HuH-7 (cell line): ENCODE measurements at regions not wholly inside any gene's neighbourhood (a gene's known extent, or its start where the extent isn't known, plus 50 kb on each side); places are given as distances from the start of the nearest gene placed in this dataset.

Experiments
- DNase-seq: peaks from one replicate; pipeline ENCODE4 v3.0.0; 2011; ENCODE audit warnings: low spot score

GRCh38 chr7:42858570-42858969, 53.3 kb downstream of the C7orf25 start:
- no peak for DNase-seq

DNA sequence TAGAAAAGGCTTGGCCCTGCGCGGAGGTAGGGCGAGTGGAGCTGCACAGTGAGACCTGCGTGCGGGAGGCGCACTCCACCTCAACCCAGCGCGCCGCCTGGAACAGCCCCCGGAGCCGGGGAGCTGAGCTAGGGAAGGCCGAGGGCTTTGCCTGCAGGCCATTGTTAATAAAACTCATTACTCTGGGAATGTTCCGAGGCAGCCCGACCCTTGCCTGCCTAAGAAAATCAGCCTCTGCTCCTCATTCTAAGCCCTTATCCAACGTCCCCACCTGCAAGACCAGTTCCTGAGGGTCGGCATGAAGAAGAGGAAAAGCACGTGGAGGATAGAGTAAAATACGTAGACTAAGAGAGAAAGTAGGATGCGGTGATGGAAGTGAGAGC, 55.3 kb downstream of the C7orf25 start:
- no peak for DNase-seq

GRCh38 chr7:42854571-42855118, 57.2 kb downstream of the C7orf25 start:
- no peak for DNase-seq

DNA sequence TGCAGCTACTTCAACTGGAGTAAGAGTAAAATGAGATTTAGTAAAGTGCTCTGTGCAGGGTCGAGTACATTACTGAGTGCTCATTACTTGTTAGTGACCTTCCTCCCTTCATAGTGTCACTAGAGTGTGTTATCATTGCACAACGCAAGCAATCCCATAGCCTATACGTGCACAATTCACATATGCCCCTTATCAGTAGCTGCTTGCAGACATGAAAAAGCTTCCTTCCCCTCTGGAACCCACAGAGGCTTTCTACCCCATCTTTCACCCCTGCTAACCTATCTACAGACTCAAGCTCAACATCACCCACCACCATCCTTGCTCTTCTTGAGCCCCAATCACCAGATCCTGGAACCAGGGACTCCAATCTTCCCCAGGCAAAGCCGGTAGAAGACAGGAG, 59.3 kb downstream of the C7orf25 start:
- no peak for DNase-seq

- DNase-seq = peak; percentile 54
These were observed 68.6 kb downstream of the C7orf25 start for GRCh38 chr7:42843205-42843800.

DNA sequence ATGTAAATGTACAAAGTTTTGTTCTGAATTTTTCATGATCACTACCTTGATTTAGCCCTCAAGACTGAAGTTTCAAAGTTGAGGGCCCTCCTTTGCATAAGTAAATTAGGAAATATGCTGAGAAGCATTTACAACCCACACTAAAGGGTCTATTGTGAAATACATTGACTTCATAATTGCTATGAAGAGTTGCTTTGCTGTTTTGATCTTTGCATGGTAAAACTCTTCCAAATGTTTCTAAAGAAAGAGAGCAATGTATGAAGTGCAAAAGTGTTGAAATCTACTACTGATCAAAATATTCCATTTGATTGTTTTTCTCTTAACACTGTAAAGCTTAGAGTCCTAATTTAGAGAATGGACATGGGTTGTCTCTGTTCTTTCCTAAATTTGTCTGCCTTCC, 77.2 kb downstream of the C7orf25 start:
- no peak for DNase-seq

- DNase-seq = no peak
These were observed 78.5 kb downstream of the C7orf25 start for GRCh38 chr7:42833411-42833810.

DNA sequence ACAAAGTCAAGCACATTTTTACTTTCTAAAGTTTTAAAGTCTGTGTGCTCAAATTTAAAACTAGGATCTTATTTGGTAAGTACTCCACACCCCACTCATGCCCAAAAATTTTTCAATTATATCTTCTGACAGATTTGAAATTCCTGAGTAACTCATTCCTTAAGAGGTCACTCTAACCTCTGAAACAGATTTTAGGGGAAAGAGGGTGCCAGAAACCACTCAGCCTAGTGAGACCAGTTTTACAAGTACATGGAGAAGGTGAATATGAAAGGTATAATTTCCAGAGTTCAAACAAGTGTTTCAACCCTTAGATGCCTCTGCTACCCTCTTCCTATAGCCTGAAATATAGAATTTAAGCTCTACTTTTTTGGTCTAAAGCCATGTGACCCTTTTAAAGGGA, 79.2 kb downstream of the C7orf25 start:
- DNase-seq = no peak

GRCh38 chr7:42831718-42832522, 80.0 kb downstream of the C7orf25 start:
- no peak for DNase-seq

DNA sequence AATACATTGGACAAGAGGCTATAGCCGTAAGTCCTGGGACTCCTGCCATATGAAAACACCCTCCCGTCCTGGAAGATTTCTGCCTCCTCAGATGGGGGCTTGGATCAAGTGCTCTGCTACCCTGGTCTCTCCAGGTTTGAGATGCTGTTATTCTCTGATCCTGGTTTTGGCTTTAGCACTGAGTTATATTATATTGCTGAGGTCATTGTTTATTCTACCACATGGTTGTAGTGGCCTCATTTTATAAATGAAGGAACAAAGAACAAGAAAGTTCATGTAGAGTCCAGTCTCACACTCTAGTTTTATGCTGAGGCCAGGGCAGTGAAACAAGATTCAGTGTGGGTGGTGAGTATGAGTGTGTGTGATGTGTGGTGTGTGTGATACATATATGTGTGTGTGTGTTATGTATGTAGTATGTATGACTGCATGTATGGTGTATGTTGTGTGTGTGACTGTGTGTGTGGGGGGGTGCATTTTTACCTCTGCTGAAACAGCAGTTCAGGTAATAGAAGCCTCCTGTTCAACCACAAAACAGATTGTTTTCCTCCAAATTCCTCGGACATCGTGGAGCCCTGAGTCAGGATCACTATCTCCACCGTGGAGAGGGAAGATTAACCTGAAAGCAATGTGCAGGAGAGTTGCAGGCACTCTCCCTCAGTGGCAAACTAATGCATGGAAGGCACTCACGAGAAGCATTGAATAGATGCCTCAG, 80.7 kb downstream of the C7orf25 start:
- no peak for DNase-seq

DNA sequence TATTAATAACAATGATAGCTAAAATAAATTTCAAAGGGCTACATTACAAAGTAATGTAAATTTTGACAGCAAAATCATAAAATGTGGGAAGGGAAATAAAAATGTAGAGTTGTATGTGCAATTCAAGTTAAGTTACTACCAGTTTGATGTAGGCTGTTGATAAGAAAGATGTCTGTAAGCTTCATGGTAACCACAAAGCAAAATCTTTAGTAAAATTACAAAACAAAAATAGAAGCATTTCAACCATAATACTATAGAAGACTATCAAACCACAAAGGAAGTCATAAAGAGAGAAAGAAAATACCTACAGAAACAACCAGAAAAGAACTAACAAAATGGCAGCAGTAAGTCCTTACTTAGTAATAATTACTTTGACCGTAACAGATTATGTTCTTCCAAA, 99.1 kb downstream of the C7orf25 start:
- no peak for DNase-seq

- no peak for DNase-seq
These were observed 106.3 kb downstream of the C7orf25 start for GRCh38 chr7:42805601-42806000.

DNA sequence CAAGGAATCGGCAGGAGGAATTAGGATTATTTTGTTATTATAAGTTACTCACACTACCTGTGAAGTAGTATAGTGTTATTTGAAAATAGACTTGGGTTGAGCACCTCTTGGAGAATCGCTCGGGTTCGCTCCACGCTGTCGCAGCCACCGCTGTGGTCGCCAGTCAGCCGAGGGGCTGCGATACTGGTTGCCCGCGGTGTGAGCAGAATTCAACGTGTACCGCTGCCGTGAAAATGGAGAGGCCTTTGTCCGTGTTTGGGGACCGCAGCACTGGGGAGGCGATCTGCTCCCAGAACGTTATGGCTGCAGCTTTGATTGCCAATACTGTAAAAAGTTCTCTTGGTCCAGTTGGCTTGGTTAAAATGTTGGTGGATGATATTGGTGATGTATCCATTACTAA, 117.2 kb downstream of the C7orf25 start:
- DNase-seq = no peak

DNA sequence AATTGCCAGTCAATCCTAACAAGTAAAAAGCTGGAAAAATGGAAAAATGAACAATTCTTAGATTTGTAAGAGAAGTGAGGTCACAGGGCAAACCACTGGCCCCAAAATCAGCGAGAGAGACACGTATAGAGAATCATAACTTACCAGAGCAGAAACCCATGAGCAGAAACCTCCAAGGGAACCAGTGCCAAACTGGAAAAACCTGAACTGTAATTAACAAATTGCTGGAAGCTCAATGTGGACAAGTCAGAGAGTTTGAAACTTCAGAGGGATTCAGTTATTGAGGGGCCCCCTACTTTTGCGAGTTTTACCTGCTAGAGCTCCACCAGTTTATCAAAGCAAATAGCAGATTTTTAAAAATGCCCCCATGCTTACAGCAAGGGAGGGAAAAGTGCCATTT, 119.0 kb downstream of the C7orf25 start:
- no peak for DNase-seq

DNA sequence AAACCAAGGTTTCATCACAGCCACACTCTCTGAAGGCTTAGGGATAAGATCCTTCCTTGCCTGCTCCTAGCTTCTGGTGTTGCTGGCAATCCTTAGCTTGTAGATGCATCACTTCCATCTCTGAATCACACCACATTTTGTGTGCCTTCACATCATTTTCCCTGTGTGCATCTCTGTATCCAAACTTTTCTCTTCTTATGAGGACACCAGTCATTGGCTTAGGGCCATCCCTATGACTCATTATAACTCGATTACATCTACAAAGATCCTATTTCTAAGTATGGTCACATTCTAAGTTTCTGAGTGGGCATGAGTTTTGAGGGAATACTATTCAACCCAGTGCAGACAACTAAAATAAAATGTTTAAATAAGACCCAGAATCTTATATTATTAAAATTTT, 121.7 kb downstream of the C7orf25 start:
- DNase-seq = no peak

GRCh38 chr7:42774436-42774835, 137.4 kb downstream of the C7orf25 start:
- DNase-seq = no peak

GRCh38 chr7:42770114-42770513, 141.8 kb downstream of the C7orf25 start:
- DNase-seq = no peak

DNA sequence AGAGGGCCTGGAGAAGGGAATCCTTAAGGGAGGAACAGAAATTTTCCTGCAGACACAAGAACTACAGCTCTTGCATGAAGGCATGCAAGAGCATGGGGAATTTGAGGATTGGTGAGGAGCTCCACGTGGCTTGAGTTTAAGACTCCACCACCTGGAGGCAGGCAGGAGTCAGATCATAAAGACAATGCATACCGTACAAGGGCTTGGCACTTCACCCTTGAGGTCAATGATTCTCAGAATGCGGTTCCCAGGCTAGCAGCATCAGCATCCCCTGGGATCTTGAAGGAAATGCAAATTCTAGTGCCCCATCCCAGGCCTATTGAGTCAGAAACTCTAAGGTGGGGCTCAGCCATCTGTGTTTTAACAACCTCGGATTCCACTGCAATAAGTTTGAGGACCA, 143.8 kb downstream of the C7orf25 start:
- DNase-seq = no peak

DNA sequence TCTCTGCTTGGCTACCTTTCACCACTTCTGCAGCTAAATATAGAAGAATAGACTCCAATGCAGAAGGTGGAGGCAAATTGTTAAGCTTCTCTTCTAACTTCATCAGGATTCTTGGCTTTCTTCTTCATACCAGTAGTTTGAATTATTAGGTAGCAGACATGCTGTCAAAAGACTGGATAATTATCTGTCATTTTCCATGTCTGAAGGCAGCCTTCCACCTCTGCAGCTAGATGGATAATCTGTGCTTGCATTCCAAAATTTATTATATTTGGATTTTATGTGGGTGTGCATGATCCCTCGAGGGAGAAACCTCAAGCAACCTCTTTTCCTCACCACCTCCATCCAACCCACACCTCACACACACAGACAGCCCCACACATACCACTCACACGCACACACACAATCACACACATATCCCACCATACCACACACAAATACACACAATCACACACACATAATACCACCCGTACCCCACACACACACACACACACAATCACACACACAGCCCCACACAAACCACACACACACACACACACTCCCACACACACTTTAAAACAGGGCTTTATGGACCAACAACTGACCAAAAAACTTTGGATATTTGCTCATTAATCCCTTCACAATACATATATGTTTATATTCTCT, 145.0 kb downstream of the C7orf25 start:
- DNase-seq = no peak

DNA sequence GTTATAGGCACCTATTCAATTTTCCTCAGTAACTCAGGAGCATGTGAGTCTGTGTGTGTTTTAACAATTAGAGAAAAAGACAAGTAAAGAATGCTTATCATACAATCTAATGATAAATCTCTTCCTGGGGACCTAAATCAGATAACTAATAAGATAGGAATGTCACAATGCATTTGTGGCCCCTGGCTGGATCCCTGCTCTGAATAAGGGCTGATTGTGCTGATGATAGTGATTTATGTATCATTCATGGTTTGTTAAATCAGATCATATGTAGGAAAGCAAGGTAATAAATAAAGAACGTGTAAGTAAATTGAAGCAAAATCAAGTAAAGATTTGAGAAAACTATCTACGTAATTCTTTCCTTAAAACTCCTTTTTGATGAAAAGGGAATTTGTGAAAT, 145.9 kb downstream of the C7orf25 start:
- DNase-seq = no peak

DNA sequence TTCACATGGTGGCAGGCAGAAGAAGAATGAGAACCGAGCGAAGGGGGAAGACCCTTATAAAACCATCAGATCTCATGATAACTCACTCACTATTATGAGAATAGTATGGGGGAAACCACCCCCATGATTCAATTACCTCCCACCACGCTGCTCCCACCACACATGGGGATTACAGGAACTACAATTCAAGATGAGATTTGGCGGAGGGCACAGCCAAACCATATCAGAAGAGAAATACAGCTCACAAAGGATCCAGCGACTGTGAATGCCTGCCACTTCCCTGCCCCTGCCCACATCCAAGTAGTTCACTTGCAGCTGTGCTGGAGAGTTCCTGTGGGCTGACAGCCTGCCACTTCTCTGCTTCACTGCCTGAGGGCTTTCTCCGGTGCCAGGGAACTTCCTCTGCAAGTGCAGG, 148.7 kb downstream of the C7orf25 start:
- no peak for DNase-seq

- DNase-seq = no peak
These were observed 150.4 kb downstream of the C7orf25 start for GRCh38 chr7:42761486-42761885.

DNA sequence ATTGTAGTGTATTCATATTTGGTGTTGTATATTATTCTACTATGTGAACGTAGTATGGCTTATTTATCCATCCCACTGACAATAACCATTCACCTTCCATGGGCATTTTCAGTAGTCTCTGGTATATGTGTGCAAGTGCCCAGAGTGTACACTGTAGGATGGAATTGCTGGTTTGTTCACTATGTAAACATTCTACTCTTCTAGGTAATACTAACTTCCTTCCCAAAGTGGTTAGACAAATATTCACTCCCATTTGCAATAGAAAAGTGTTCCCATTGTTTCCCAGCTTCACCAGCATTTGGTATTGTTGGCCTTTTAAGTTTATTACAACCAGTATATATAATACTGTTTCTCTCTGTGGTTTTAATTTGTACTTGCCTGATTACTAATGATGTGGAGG, 153.7 kb downstream of the C7orf25 start:
- DNase-seq = no peak
